A673 (cell line): ENCODE measurements at regions not wholly inside any gene's neighbourhood (a gene's known extent, or its start where the extent isn't known, plus 50 kb on each side); places are given as distances from the start of the nearest gene placed in this dataset.

Experiments used
- BruUV-seq: library from RNA; stranded (reverse); fragments of 400-500 nt; replicated peaks from 2 replicates; lab custom pipeline; 2021; lab: Mats Ljungman, UMichigan
- CTCF ChIA-PET: fragments of 300-600 bp; sonication (Branson Sonifier 250); formaldehyde crosslinking; loops from one replicate; lab custom pipeline; 2022; ENCODE audit warnings: antibody characterized with exemption; lab: Charles Lee
- POLR2A ChIA-PET: fragments of 300-600 bp; sonication (Branson Sonifier 250); formaldehyde crosslinking; loops from one replicate; lab custom pipeline; 2022; ENCODE audit warnings: antibody characterized with exemption; ENCODE audit not compliant: low non-redundant PET; lab: Charles Lee
- DNase-seq: peaks from one replicate; pipeline ENCODE4 v3.0.0-alpha.2; 2015; ENCODE audit warnings: low spot score
- H3K27ac ChIP-seq: fragments of 200-600 bp; sonication (generic); 2 replicates; pipeline ENCODE4 v1.5.1; 2016; ENCODE audit warnings: mixed run types, low read depth, mild to moderate bottlenecking, mixed read lengths, antibody characterized with exemption, low read length; ENCODE audit not compliant: poor library complexity, severe bottlenecking
- H3K27me3 ChIP-seq: fragments of 200-600 bp; sonication (generic); replicated peaks from 2 replicates; pipeline ENCODE4 v1.6.1; 2017; ENCODE audit warnings: mixed run types, low read depth, mild to moderate bottlenecking, mixed read lengths, antibody characterized with exemption, low read length; ENCODE audit not compliant: insufficient read depth, poor library complexity
- H3K36me3 ChIP-seq: fragments of 200-600 bp; sonication (generic); 2 replicates; pipeline ENCODE4 v1.6.1; 2016; ENCODE audit warnings: mixed run types, mild to moderate bottlenecking, mixed read lengths, antibody characterized with exemption, low read length; ENCODE audit not compliant: insufficient read depth, poor library complexity, severe bottlenecking
- H3K4me1 ChIP-seq: fragments of 200-600 bp; sonication (generic); 2 replicates; pipeline ENCODE4 v1.6.1; 2017; ENCODE audit warnings: mixed run types, mild to moderate bottlenecking, mixed read lengths, antibody characterized with exemption, low read length; ENCODE audit not compliant: insufficient read depth, poor library complexity, severe bottlenecking
- H3K4me3 ChIP-seq: fragments of 200-600 bp; sonication (generic); 2 replicates; pipeline ENCODE4 v1.5.1; 2016; ENCODE audit warnings: low read depth, mixed run types, mild to moderate bottlenecking, mixed read lengths, low read length; ENCODE audit not compliant: poor library complexity, severe bottlenecking
- H3K9me3 ChIP-seq: fragments of 200-600 bp; sonication (generic); 2 replicates; pipeline ENCODE4 v1.6.1; 2016; ENCODE audit warnings: mixed run types, low read depth, mild to moderate bottlenecking, mixed read lengths, antibody characterized with exemption, low read length; ENCODE audit not compliant: poor library complexity, severe bottlenecking
- EZH2 ChIP-seq: fragments of 200-600 bp; sonication (generic); IDR thresholded peaks from 2 replicates; pipeline ENCODE4 v1.6.1; 2017; ENCODE audit warnings: borderline replicate concordance, low read depth, mild to moderate bottlenecking, mixed read lengths, antibody characterized with exemption, low read length; ENCODE audit not compliant: poor library complexity, severe bottlenecking
- intact Hi-C: fragments of 100-400 bp; cut with micrococcal nuclease; formaldehyde crosslinking; loops from one replicate; pipeline ENCODE4 v1.10.0; 2022; ENCODE audit not compliant: unreplicated experiment
- TF ChIP-seq, protein P1 (sequence below): fragments of 300-800, 200-600 bp; sonication (generic); conservative IDR thresholded peaks from 2 replicates; pipeline ENCODE4 v1.5.1; 2017; ENCODE audit warnings: low read depth, mild to moderate bottlenecking, antibody characterized with exemption, low read length, moderate library complexity, mixed read lengths

DNA sequence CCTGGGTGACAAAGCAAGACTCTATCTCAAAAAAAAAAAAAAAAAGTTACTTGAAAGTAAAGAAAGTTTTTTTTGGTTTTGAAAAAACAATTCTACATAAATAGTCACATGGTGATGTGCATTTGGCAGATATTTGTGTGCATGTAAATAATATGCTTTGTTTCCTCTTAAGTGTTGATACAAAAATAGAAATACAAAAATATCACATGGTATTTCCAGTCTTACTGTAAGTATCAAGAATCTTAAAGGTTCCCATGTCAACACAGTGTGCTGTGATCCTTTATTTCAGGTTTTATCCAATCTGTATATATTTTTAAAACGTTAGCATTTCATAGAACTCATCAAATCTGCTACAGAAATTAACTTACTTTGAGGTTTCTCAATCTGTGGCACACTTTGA is 521.9 kb downstream of the TLE4 start:
- ChIA-PET CTCF (no interaction called here), POLR2A (no interaction called here)
- peaks cover 3% of the 10 kb centered on the region for H3K27me3 ChIP-seq
- no TSS peak for BruUV-seq
- DNase-seq = no peak
- intact Hi-C loops = no loop called here
- no peak overlapping the region for H3K4me3 ChIP-seq
- TF ChIP-seq, protein P1, sequence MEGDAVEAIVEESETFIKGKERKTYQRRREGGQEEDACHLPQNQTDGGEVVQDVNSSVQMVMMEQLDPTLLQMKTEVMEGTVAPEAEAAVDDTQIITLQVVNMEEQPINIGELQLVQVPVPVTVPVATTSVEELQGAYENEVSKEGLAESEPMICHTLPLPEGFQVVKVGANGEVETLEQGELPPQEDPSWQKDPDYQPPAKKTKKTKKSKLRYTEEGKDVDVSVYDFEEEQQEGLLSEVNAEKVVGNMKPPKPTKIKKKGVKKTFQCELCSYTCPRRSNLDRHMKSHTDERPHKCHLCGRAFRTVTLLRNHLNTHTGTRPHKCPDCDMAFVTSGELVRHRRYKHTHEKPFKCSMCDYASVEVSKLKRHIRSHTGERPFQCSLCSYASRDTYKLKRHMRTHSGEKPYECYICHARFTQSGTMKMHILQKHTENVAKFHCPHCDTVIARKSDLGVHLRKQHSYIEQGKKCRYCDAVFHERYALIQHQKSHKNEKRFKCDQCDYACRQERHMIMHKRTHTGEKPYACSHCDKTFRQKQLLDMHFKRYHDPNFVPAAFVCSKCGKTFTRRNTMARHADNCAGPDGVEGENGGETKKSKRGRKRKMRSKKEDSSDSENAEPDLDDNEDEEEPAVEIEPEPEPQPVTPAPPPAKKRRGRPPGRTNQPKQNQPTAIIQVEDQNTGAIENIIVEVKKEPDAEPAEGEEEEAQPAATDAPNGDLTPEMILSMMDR = no peak
- TF ChIP-seq EZH2 = no peak
- no peaks in the 10 kb centered on the region for H3K36me3 ChIP-seq
- no peak overlapping the region for H3K27ac ChIP-seq
- H3K9me3 ChIP-seq = no peaks in the 10 kb centered on the region
- H3K4me1 ChIP-seq = no peaks in the 10 kb centered on the region

DNA sequence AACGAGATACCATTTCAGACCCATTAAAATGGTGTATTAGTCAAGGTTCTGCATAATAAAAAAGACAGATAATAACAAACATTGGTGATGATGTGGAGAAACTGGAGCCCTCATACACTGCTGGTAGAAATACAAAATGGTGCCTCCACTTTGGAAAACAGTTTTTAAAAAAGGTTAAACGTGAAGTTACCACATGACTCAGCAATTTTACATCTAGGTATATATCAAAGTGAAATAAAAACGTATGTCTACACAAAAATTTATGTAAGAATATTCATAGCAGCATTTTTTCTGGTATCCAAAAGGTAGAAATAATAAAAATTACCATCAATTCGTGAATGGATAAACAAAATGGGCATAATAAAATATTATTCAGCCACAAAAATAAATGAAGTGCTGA is 519.8 kb downstream of the TLE4 start:
- intact Hi-C loops = no loop called here
- ChIA-PET CTCF (no interaction called here), POLR2A (no interaction called here)
- Histone ChIP-seq H3K27ac (no peak overlapping the region), H3K36me3 (no peaks in the 10 kb centered on the region), H3K27me3 (peaks cover 3% of the 10 kb centered on the region), H3K9me3 (no peaks in the 10 kb centered on the region), H3K4me1 (no peaks in the 10 kb centered on the region), H3K4me3 (no peak overlapping the region)
- no peak for DNase-seq
- no peak for TF ChIP-seq EZH2
- TF ChIP-seq, protein P1 = no peak
- no TSS peak for BruUV-seq

DNA sequence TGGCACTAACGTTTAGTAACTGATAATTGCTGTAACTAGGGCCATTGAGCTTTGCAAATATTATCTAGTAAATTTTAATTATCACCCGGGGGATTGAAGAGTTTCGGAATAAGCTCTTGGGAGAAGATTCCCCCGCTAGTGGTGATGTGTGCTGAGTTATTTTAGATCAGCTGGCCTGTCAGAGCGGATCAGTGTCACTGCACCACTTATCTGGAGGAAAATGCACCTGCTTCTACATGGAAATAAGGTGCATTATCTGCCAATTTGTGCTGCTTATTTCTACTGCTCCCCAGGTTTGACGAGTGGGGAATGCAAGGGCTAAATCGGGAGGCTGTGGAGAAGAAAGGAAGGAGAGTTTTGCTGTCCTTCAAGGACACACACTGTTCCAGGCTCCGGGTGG is 518.6 kb downstream of the TLE4 start:
- Histone ChIP-seq H3K9me3 (no peaks in the 10 kb centered on the region), H3K36me3 (no peaks in the 10 kb centered on the region), H3K4me1 (no peaks in the 10 kb centered on the region), H3K27me3 (peaks cover 3% of the 10 kb centered on the region), H3K27ac (no peak overlapping the region), H3K4me3 (no peak overlapping the region)
- no TSS peak for BruUV-seq
- TF ChIP-seq EZH2 = no peak
- TF ChIP-seq, protein P1 = no peak
- intact Hi-C loops = no loop called here
- no peak for DNase-seq
- POLR2A ChIA-PET = no interaction called here
- CTCF ChIA-PET = no interaction called here
